CD4-positive, alpha-beta memory T cell (primary cell): ENCODE measurements at regions not wholly inside any gene's neighbourhood (a gene's known extent, or its start where the extent isn't known, plus 50 kb on each side); places are given as distances from the start of the nearest gene placed in this dataset.
A peak's percentile ranks its signal among the peaks of the same experiment; 100 is the strongest.

Experiments used
- CTCF ChIA-PET: fragments of 350-600 bp; sonication (Branson Sonifier 250); formaldehyde crosslinking; loops from one replicate; lab custom pipeline; 2021; ENCODE audit warnings: inconsistent platforms; ENCODE audit not compliant: partially characterized antibody; lab: Charles Lee
- POLR2A ChIA-PET: fragments of 350-600 bp; sonication (Branson Sonifier 250); formaldehyde crosslinking; loops from one replicate; lab custom pipeline; 2021; ENCODE audit not compliant: partially characterized antibody; lab: Charles Lee
- DNase-seq, 5 donors: peaks; one replicate each; pipeline versions ENCODE4 v3.0.0 to v3.0.0-alpha.2; 2020 to 2022; ENCODE audit warnings: mixed read lengths in 1 of 5
- H3K27ac ChIP-seq: one replicate; pipeline ENCODE4 v1.7.0; 2013; ENCODE audit warnings: low read depth, low read length
- H3K27me3 ChIP-seq: 2 replicates; pipeline ENCODE4 v1.7.0; 2013; ENCODE audit warnings: mild to moderate bottlenecking, low read length, moderate library complexity; ENCODE audit not compliant: insufficient read depth
- H3K36me3 ChIP-seq: 2 replicates; pipeline ENCODE4 v1.7.0; 2013; ENCODE audit warnings: mild to moderate bottlenecking, low read length, moderate library complexity; ENCODE audit not compliant: insufficient read depth
- H3K4me1 ChIP-seq: 2 replicates; pipeline ENCODE4 v1.7.0; 2013; ENCODE audit warnings: mild to moderate bottlenecking, low read length, moderate library complexity; ENCODE audit not compliant: insufficient read depth
- H3K4me3 ChIP-seq, 2 donors: one replicate each; pipeline ENCODE4 v1.7.0; 2013; ENCODE audit warnings: low read length in 2 of 2, mild to moderate bottlenecking in 1 of 2
- H3K9me3 ChIP-seq, 2 donors: one replicate each; pipeline ENCODE4 v1.7.0; 2013; ENCODE audit warnings: low read length in 2 of 2, control low read depth in 1 of 2; ENCODE audit not compliant: control insufficient read depth in 1 of 2
- H3K27ac Mint-ChIP-seq, 7 donors: one replicate each; pipeline ENCODE4 v1.8.0; 2020 to 2021; ENCODE audit warnings: mixed read lengths in 7 of 7, mild to moderate bottlenecking in 6 of 7, inconsistent platforms in 3 of 7, moderate library complexity in 3 of 7
- H3K27me3 Mint-ChIP-seq, 2 donors: one replicate each; pipeline ENCODE4 v1.8.0; 2020 to 2021; ENCODE audit warnings: mixed read lengths in 2 of 2
- H3K36me3 Mint-ChIP-seq, 2 donors: one replicate each; pipeline ENCODE4 v1.8.0; 2020 to 2021; ENCODE audit warnings: mixed read lengths in 2 of 2, inconsistent platforms in 1 of 2, mild to moderate bottlenecking in 1 of 2
- H3K4me1 Mint-ChIP-seq, 4 donors: one replicate each; pipeline ENCODE4 v1.8.0; 2020 to 2021; ENCODE audit warnings: mixed read lengths in 4 of 4, mild to moderate bottlenecking in 1 of 4
- H3K4me3 Mint-ChIP-seq, 8 donors: one replicate each; pipeline ENCODE4 v1.8.0; 2020 to 2021; ENCODE audit warnings: mixed read lengths in 8 of 8, mild to moderate bottlenecking in 7 of 8, moderate library complexity in 6 of 8, inconsistent platforms in 3 of 8
- H3K9me3 Mint-ChIP-seq, 8 donors: one replicate each; pipeline ENCODE4 v1.8.0; 2020 to 2021; ENCODE audit warnings: mixed read lengths in 8 of 8, mild to moderate bottlenecking in 5 of 8, inconsistent platforms in 3 of 8, moderate library complexity in 1 of 8
- intact Hi-C: fragments of 100-400 bp; cut with micrococcal nuclease; formaldehyde crosslinking; loops from one replicate; pipeline ENCODE4 v1.15.1; 2023

- Mint-ChIP-seq H3K27me3 (no peaks in the 10 kb centered on the region), H3K27ac (no peak overlapping the region), H3K4me3 (no peak overlapping the region), H3K9me3 (peaks cover 0 to 7% (median 2%) of the 10 kb centered on the region in 8 donors), H3K4me1 (no peaks in the 10 kb centered on the region), H3K36me3 (no peaks in the 10 kb centered on the region)
- Histone ChIP-seq H3K27ac (no peak overlapping the region), H3K4me3 (no peak overlapping the region), H3K27me3 (no peaks in the 10 kb centered on the region), H3K4me1 (no peaks in the 10 kb centered on the region), H3K36me3 (no peaks in the 10 kb centered on the region), H3K9me3 (no peaks in the 10 kb centered on the region)
- intact Hi-C loops, result no loop called here
- CTCF ChIA-PET, result no interaction called here
- POLR2A ChIA-PET, result no interaction called here
- DNase-seq, result no peak
Measured at GRCh38 chr3:95655363-95655986, 1158.9 kb upstream of the EPHA6 start.

- Histone ChIP-seq H3K4me3 (no peak overlapping the region), H3K4me1 (no peaks in the 10 kb centered on the region), H3K9me3 (no peaks in the 10 kb centered on the region), H3K27ac (no peak overlapping the region), H3K36me3 (no peaks in the 10 kb centered on the region), H3K27me3 (no peaks in the 10 kb centered on the region)
- ChIA-PET CTCF (no interaction called here), POLR2A (no interaction called here)
- no peak overlapping the region for H3K4me3 Mint-ChIP-seq
- no peaks in the 10 kb centered on the region for H3K4me1 Mint-ChIP-seq
- peaks cover 0 to 1% of the 10 kb centered on the region in 2 donors for H3K27me3 Mint-ChIP-seq
- peaks cover 0 to 4% (median 0%) of the 10 kb centered on the region in 8 donors for H3K9me3 Mint-ChIP-seq
- no peaks in the 10 kb centered on the region for H3K36me3 Mint-ChIP-seq
- no peak for DNase-seq
- intact Hi-C loops, result no loop called here
- H3K27ac Mint-ChIP-seq, result no peak overlapping the region
Measured at GRCh38 chr3:95670765-95671164, 1143.6 kb upstream of the EPHA6 start.

- Mint-ChIP-seq H3K27ac (no peak overlapping the region), H3K9me3 (peaks cover 0 to 4% (median 1%) of the 10 kb centered on the region in 8 donors), H3K27me3 (no peaks in the 10 kb centered on the region), H3K4me1 (no peaks in the 10 kb centered on the region), H3K4me3 (no peak overlapping the region), H3K36me3 (no peaks in the 10 kb centered on the region)
- Histone ChIP-seq H3K36me3 (no peaks in the 10 kb centered on the region), H3K27ac (no peak overlapping the region), H3K9me3 (no peaks in the 10 kb centered on the region), H3K4me1 (no peaks in the 10 kb centered on the region), H3K27me3 (no peaks in the 10 kb centered on the region), H3K4me3 (no peak overlapping the region)
- CTCF ChIA-PET, result no interaction called here
- no peak for DNase-seq
- intact Hi-C loops, result no loop called here
- POLR2A ChIA-PET, result no interaction called here
Measured at GRCh38 chr3:95673215-95673614, 1141.2 kb upstream of the EPHA6 start.

- Histone ChIP-seq H3K27ac (no peak overlapping the region), H3K36me3 (no peaks in the 10 kb centered on the region), H3K4me3 (peak overlapping the region in 1 of 2 donors; percentile 21), H3K27me3 (no peaks in the 10 kb centered on the region), H3K9me3 (no peaks in the 10 kb centered on the region), H3K4me1 (peaks cover 6% of the 10 kb centered on the region)
- Mint-ChIP-seq H3K27me3 (no peaks in the 10 kb centered on the region), H3K36me3 (no peaks in the 10 kb centered on the region), H3K4me3 (peak overlapping the region; percentile 59 to 85 (median 76)), H3K4me1 (peaks cover 0 to 11% (median 7%) of the 10 kb centered on the region in 4 donors), H3K27ac (peak overlapping the region in 6 of 7 donors; percentile 36 to 82 (median 70)), H3K9me3 (peaks cover 0 to 12% (median 8%) of the 10 kb centered on the region in 8 donors)
- ChIA-PET POLR2A (no interaction called here), CTCF (interaction anchor here (1.0 kb wide), 1 partner anchor 8 kb away, joined by 3 read pairs; no protein-coding TSS in a partner anchor)
- intact Hi-C loops, result no loop called here
- DNase-seq, result peak; percentile 20 to 40 (median 28)
Measured at GRCh38 chr3:95705786-95706418, 1108.5 kb upstream of the EPHA6 start.

- H3K36me3 Mint-ChIP-seq, result no peaks in the 10 kb centered on the region
- ChIA-PET CTCF (no interaction called here), POLR2A (no interaction called here)
- intact Hi-C loops, result no loop called here
- Histone ChIP-seq H3K27me3 (no peaks in the 10 kb centered on the region), H3K4me3 (no peak overlapping the region), H3K4me1 (peaks cover 6% of the 10 kb centered on the region), H3K27ac (no peak overlapping the region), H3K9me3 (no peaks in the 10 kb centered on the region), H3K36me3 (no peaks in the 10 kb centered on the region)
- DNase-seq, result no peak
- H3K4me1 Mint-ChIP-seq, result peaks cover 0 to 11% (median 7%) of the 10 kb centered on the region in 4 donors
- H3K27ac Mint-ChIP-seq, result no peak overlapping the region
- H3K9me3 Mint-ChIP-seq, result peaks cover 0 to 10% (median 8%) of the 10 kb centered on the region in 8 donors
- peak overlapping the region in 2 of 8 donors; percentile 38 to 55 for H3K4me3 Mint-ChIP-seq
- H3K27me3 Mint-ChIP-seq, result no peaks in the 10 kb centered on the region
Measured at GRCh38 chr3:95707268-95707667, 1107.1 kb upstream of the EPHA6 start.

GRCh38 chr3:95710684-95711083 lies 1103.7 kb upstream of the EPHA6 start:
- CTCF ChIA-PET, result no interaction called here
- no peaks in the 10 kb centered on the region for H3K36me3 Mint-ChIP-seq
- Histone ChIP-seq H3K9me3 (no peaks in the 10 kb centered on the region), H3K27ac (no peak overlapping the region), H3K36me3 (no peaks in the 10 kb centered on the region), H3K4me3 (no peak overlapping the region), H3K4me1 (peaks cover 6% of the 10 kb centered on the region), H3K27me3 (no peaks in the 10 kb centered on the region)
- H3K4me1 Mint-ChIP-seq, result peaks cover 0 to 4% (median 2%) of the 10 kb centered on the region in 4 donors
- H3K4me3 Mint-ChIP-seq, result no peak overlapping the region
- intact Hi-C loops, result no loop called here
- H3K27ac Mint-ChIP-seq, result no peak overlapping the region
- POLR2A ChIA-PET, result no interaction called here
- no peak for DNase-seq
- H3K27me3 Mint-ChIP-seq, result no peaks in the 10 kb centered on the region
- peaks cover 0 to 5% (median 1%) of the 10 kb centered on the region in 8 donors for H3K9me3 Mint-ChIP-seq

GRCh38 chr3:95711789-95712188 lies 1102.6 kb upstream of the EPHA6 start:
- H3K9me3 Mint-ChIP-seq, result peaks cover 0 to 5% (median 1%) of the 10 kb centered on the region in 8 donors
- no peak overlapping the region for H3K27ac ChIP-seq
- intact Hi-C loops, result no loop called here
- no peaks in the 10 kb centered on the region for H3K4me1 ChIP-seq
- H3K4me3 ChIP-seq, result no peak overlapping the region
- H3K4me1 Mint-ChIP-seq, result no peaks in the 10 kb centered on the region
- no peaks in the 10 kb centered on the region for H3K27me3 Mint-ChIP-seq
- CTCF ChIA-PET, result no interaction called here
- H3K9me3 ChIP-seq, result no peaks in the 10 kb centered on the region
- DNase-seq, result no peak
- H3K36me3 ChIP-seq, result no peaks in the 10 kb centered on the region
- H3K27ac Mint-ChIP-seq, result no peak overlapping the region
- H3K4me3 Mint-ChIP-seq, result no peak overlapping the region
- H3K27me3 ChIP-seq, result no peaks in the 10 kb centered on the region
- POLR2A ChIA-PET, result no interaction called here
- H3K36me3 Mint-ChIP-seq, result no peaks in the 10 kb centered on the region
